Neuron (in vitro differentiated cells): ENCODE measurements at regions not wholly inside any gene's neighbourhood (a gene's known extent, or its start where the extent isn't known, plus 50 kb on each side); places are given as distances from the start of the nearest gene placed in this dataset.

Source experiments
- H2AFZ ChIP-seq: one replicate; pipeline ENCODE4 v1.6.1; 2013; ENCODE audit warnings: low read depth, mild to moderate bottlenecking, inconsistent platforms, low read length, moderate library complexity
- H3K27me3 ChIP-seq: one replicate; pipeline ENCODE4 v1.6.1; 2013; ENCODE audit warnings: low read length; ENCODE audit not compliant: insufficient read depth
- H3K36me3 ChIP-seq: one replicate; pipeline ENCODE4 v1.6.1; 2013; ENCODE audit warnings: low read length; ENCODE audit not compliant: insufficient read depth
- H3K4me1 ChIP-seq: one replicate; pipeline ENCODE4 v1.6.1; 2013; ENCODE audit warnings: low read length; ENCODE audit not compliant: insufficient read depth
- H3K4me3 ChIP-seq: 2 replicates; pipeline ENCODE4 v1.5.1; 2013; ENCODE audit warnings: mild to moderate bottlenecking, low read length, moderate library complexity
- H3K9me3 ChIP-seq: one replicate; pipeline ENCODE4 v1.6.1; 2013; ENCODE audit warnings: low read length

DNA sequence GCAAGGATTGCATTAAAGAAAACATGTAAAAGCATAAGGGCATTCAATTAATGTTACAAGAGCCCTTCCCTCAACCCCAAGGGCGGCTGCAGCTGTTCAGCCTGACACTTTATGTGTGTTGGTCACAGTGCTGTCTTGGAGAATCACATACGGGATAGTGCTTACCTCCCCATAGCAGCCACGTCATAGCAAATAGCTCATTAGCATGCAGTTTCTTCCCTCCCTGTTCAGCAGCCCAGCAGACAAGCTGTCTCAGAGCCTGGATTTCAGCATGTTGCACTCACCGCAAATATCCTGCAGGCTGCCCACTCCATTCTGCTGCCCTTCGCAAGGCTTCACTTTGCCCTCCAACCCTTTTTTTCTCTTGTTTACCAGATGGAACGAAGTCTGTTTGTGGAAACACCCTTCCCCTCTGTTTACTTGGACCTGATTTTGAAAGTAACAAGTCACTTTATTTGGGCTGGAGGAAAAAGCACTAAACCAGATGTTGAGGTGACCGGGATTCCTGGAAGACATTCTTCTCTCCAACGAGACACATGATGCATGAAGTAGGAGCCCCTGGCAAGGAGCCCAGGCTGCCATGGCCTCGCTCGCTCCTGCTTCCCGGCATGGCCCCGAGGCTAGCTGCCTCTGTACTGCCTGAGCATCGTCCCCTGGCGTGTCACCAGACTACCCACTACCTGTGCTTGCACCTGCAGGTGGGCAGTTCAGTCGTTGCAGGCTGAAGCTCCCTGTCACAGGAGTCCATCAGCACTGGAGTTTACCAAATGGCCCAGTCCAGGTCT is 151.6 kb upstream of the GMDS start:
- Histone ChIP-seq H3K4me3 (no peak overlapping the region), H3K27me3 (no peaks in the 10 kb centered on the region), H3K9me3 (no peaks in the 10 kb centered on the region), H3K4me1 (no peaks in the 10 kb centered on the region), H2AFZ (no peak overlapping the region), H3K36me3 (no peaks in the 10 kb centered on the region)

DNA sequence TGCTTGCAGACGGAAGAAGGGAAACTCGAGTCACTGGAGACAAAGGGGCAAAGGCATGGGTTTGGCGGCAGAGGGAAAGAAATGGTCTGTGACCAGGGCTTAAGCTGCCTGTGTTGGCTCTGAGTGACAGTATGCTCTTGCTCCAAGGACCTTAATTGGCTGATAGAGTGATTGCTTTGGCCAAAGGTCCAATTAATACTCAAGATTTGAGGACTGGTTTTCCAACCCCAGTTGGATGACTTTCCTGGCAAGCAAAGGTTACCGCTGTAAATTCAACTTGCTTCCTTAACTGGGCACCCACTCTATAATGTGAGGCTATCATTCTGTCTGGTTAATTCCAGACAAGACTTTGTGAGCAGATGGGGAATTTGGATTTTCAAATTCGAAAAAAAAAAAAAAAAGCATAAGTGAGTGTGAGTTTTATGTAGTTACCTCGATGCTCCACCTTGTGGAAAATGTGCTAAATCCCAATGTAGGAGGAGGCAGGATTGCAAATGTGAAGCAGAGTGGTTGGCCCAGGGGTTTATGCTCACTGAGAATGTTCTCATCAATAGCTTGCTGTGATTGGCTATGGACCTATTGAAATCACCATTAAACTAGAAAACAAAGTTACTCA is 150.7 kb upstream of the GMDS start:
- Histone ChIP-seq H2AFZ (no peak overlapping the region), H3K9me3 (no peaks in the 10 kb centered on the region), H3K4me1 (no peaks in the 10 kb centered on the region), H3K4me3 (no peak overlapping the region), H3K27me3 (no peaks in the 10 kb centered on the region), H3K36me3 (no peaks in the 10 kb centered on the region)

DNA sequence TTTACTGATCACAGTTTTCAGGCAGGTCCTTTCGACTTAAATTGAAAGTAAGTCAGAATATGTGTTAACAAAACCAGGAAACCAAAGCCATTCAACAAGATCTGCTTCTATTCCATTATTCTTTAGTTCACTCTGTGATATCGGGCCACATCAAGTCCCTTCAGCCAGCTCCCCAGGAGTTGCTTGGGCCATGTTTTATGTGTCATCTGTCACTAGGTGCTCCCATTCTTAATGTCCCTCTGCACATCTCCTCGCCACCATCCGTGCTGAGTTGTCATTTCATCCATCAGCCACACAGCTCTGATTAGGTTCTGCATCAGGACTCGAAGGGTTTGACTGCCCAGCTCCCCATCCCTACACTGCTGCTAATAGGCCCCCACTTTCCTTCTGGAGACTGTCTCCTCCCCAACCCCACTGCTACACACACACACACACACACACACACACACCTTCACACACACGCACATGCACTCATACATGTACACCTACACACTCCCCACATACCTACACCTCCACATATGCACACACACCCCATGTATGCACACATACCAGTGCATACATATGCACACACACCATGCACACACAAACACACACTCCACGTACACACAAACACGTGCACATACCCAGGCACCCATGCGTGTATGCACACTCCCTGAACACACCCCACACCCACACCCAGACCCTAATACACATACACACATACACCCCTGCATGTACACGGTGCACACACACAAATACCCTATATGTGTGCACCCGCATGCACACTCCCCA is 143.3 kb upstream of the GMDS start:
- Histone ChIP-seq H3K9me3 (no peaks in the 10 kb centered on the region), H3K4me1 (no peaks in the 10 kb centered on the region), H3K36me3 (no peaks in the 10 kb centered on the region), H3K4me3 (no peak overlapping the region), H3K27me3 (no peaks in the 10 kb centered on the region), H2AFZ (no peak overlapping the region)

DNA sequence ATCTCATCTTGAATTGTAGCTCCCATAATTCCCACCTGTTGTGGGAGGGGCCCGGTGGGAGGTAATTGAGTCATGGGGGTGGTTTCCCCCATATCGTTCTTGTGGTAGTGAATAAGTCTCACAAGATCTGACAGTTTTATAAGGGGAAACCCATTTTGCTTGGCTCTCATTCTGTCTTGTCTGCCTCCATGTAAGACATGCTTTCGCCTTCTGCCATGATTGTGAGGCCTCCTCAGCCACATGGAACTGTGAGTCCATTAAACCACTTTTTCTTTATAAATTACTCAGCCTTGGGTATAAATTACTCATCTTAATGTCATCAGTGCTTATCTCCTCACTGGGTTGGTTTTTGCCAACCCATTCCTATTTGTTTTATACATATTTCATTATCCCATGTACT is 142.0 kb upstream of the GMDS start:
- Histone ChIP-seq H3K27me3 (no peaks in the 10 kb centered on the region), H2AFZ (no peak overlapping the region), H3K9me3 (no peaks in the 10 kb centered on the region), H3K36me3 (no peaks in the 10 kb centered on the region), H3K4me1 (no peaks in the 10 kb centered on the region), H3K4me3 (no peak overlapping the region)

DNA sequence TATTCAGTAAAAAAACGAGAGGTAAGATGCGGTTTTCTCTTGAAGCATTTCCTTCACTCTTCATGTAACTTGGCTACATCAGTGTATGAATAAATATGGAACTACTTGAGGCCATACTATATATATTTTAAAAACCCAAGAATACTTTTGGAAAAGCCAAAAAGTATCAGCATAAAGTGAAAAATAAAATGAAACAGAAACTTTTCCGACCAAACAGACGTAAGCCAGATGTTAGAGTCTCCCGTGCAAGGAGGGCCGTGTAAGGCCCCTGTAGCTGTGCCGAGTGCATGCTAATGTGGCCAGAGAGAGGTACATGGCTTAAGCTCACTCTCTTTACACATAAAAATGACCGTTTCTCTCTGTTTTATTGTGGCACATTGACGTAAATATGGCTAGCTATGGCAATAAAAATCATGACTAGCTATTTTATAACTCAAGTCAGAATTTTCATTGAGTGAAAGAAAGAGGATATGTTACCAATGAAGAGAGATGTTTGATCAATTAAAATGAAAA is 140.1 kb upstream of the GMDS start:
- H2AFZ ChIP-seq, result no peak overlapping the region
- H3K27me3 ChIP-seq, result no peaks in the 10 kb centered on the region
- no peaks in the 10 kb centered on the region for H3K9me3 ChIP-seq
- H3K36me3 ChIP-seq, result no peaks in the 10 kb centered on the region
- H3K4me3 ChIP-seq, result no peak overlapping the region
- no peaks in the 10 kb centered on the region for H3K4me1 ChIP-seq

DNA sequence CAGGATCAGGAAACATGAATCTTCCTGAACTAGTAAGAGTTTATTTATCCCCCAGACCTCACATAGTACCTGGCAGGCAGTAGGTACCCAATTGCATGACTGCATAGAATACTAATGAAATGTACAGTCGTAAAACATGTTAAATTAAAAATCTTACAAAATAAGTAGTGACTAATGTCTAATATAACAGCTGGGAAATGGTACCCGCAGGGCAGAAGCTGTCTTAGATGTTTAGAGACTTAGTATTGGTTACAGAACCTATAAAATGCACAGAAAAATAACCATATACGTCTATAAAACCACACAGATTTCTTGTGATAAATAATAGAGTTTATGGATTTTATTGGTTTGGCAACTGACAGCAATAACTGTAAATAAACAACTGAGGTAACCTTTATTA is 139.1 kb upstream of the GMDS start:
- Histone ChIP-seq H3K36me3 (no peaks in the 10 kb centered on the region), H3K4me3 (no peak overlapping the region), H3K9me3 (no peaks in the 10 kb centered on the region)

DNA sequence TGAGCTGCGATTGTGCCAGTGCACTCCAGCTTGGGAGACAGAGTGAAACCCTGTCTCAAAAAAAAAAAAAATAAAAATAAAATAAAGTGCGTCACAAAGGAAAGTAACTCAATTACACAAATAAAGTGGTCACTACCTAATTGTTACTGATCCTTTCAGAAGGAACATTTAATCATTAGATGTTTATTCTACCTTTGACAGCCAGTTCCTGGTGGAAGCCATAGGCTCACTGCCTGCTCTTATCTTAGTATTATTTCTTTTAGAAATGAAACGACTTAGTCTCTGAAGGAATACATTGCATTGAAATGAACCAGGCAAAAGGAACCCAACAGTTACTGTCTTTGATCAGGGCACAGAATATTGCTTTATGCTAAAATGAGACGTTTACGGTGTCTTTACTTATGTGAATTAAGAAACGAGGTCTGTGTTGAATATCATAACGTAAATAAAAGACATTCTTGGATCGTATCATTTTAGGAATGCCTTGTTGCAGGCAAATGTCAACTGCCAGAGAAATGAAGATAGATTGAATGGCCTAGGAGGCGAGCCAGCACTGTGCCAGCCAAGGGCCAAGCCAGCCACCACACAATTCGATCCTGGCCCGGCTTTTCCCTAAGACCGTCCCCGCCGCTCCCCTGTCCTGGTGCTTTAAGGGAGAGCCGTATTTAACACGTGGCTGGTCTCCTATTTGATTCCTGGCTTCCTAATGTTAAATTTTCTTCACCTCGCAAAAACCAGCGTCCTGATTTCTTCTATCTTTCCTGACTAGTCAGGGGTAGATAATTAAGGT is 136.7 kb upstream of the GMDS start:
- Histone ChIP-seq H3K4me1 (no peaks in the 10 kb centered on the region), H3K4me3 (no peak overlapping the region), H3K27me3 (no peaks in the 10 kb centered on the region), H3K36me3 (no peaks in the 10 kb centered on the region), H2AFZ (no peak overlapping the region), H3K9me3 (no peaks in the 10 kb centered on the region)

More for the DNA sequence above, 139.1 kb upstream of the GMDS start:
- Histone ChIP-seq H2AFZ (no peak overlapping the region), H3K4me1 (no peaks in the 10 kb centered on the region), H3K27me3 (no peaks in the 10 kb centered on the region)

DNA sequence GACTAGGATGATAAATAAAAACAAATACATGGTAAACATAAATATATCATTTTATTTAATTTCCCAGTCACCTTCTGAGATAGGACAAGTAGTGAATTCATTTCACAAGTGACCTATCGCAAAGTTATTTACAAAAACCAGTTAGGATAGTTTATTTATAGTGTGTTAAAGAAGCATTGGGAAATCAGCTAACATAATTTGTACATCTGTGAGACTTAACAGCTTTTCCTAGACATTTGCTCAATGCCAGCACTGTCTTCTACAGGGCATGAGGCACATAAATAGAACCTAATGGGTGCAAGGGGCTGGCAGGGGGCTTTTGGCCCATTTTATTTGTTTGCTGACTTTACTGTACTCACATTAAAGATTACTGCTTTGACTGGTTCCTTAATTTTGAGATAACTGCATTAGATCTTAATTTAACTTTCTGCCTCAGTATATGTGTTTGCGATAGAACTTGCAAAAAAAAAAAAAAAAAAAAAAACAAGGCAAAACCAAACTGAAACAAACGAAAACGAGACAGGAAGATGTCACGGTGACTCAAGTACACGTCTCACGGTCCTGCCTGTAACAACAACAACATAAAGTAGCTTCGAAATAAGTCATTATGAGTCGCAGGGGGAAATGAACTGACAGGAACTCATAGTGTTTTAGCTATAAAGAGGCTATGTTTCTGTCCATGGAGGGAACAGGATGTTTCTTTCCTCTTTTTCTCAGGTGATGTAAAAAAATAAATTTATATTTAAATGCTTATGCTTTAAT is 133.7 kb upstream of the GMDS start:
- H2AFZ ChIP-seq, result no peak overlapping the region
- no peaks in the 10 kb centered on the region for H3K27me3 ChIP-seq

DNA sequence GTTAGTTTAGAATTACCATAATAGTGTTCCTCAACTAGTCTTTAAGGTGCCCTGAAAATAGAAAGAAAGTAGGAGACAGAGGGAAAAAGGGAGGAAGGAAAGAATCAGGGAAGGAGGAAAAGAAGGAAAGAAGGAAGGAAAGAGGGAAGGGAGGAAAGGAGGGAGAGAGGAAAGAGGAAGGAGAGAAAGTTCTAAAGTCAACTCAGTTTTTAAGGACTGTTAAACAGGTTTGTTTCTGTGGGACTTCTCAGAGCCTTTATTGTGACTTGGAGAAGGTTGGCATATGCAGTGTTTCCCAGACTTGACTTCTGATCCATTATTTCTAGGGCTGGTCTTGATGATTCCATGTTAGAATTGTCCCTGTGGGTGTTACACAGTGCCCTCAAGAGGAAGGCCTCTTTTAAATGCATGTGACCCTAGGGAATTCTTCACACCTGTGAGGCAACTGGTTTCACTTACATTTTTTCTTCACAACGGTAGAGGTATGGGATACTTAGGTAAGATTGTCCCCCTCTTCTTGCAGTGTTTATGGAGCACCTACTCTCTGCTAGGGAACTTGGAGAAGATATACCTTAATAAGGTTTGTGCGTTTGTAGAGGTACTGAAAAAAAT is 132.7 kb upstream of the GMDS start:
- Histone ChIP-seq H3K36me3 (no peaks in the 10 kb centered on the region), H3K4me3 (no peak overlapping the region), H3K4me1 (no peaks in the 10 kb centered on the region), H3K27me3 (no peaks in the 10 kb centered on the region), H3K9me3 (no peaks in the 10 kb centered on the region), H2AFZ (no peak overlapping the region)

More for the DNA sequence above, 133.7 kb upstream of the GMDS start:
- Histone ChIP-seq H3K9me3 (no peaks in the 10 kb centered on the region), H3K4me1 (no peaks in the 10 kb centered on the region), H3K4me3 (no peak overlapping the region), H3K36me3 (no peaks in the 10 kb centered on the region)

DNA sequence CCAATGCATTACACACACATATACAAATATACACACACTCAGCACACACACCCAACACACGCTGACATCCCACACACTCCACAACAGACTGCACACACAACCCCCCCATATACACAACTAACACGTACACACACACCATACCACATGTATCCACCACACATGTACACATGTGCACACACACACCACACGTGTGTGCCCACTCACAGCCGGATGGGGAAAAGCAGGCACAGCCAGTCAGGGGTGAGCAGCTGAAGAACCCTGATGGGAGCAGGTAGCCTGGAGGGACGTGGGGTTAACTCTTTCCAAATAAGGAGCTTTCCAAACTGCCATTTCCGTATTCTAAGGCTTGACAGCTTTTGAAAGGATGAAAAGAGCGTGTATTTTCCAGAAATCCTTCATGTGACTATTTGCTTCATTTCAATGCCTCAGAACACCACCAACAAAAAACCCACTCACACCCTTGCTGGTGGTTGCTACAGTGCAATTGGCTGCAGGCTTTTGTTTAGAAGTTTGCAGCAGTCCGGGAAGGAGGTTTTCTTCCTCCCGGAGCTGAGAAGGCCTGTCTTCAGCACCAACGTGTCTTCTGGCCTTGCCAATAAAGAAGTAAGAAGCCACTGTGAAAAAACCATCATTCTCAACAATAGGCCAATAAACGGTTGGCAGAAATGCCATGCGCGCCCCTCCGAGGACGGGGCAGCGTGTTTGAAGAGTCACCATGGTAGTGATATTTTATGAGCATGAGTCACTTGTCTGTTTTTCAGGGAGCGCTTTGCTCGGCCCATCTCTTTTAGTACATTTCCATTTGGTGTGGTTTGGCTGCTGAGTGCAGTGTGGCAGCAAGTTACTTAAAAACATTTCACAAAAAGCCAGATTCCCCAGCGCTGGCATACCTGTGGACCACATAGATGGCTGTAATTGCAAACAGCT is 131.3 kb upstream of the GMDS start:
- Histone ChIP-seq H2AFZ (no peak overlapping the region), H3K36me3 (no peaks in the 10 kb centered on the region), H3K4me3 (no peak overlapping the region), H3K9me3 (no peaks in the 10 kb centered on the region), H3K4me1 (no peaks in the 10 kb centered on the region), H3K27me3 (no peaks in the 10 kb centered on the region)

DNA sequence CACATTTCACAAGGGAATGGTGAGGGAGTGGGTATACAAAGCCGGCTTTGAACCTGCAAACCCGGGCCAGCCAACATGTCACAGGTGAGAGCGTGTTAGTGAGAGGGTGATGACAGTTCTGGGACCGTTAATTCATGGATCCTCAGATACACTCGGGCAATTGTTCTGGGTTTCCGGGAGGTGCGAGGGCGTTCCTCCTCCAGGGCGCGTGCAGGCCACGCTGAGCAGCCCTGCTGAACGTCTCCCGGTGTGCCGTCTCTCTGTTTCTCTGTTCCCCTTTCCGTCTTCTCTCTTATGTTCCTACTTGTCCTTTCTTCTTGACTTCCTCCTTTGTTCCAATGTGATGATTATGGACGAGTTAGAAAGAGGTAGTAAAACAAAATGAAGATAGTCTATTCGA is 130.0 kb upstream of the GMDS start:
- H2AFZ ChIP-seq, result no peak overlapping the region
- no peaks in the 10 kb centered on the region for H3K4me1 ChIP-seq
- H3K27me3 ChIP-seq, result no peaks in the 10 kb centered on the region
- H3K36me3 ChIP-seq, result no peaks in the 10 kb centered on the region
- H3K4me3 ChIP-seq, result no peak overlapping the region
- no peaks in the 10 kb centered on the region for H3K9me3 ChIP-seq
